PC-9 (cell line): ENCODE measurements at regions not wholly inside any gene's neighbourhood (a gene's known extent, or its start where the extent isn't known, plus 50 kb on each side); places are given as distances from the start of the nearest gene placed in this dataset.

Experiments
- BruUV-seq: library from RNA; stranded (reverse); fragments of 400-500 nt; replicated peaks from 2 replicates; lab custom pipeline; 2021; lab: Mats Ljungman, UMichigan
- CTCF ChIA-PET: fragments of 300-600 bp; sonication (Branson Sonifier 250); formaldehyde crosslinking; loops from one replicate; lab custom pipeline; 2022; ENCODE audit warnings: antibody characterized with exemption; lab: Charles Lee
- POLR2A ChIA-PET: fragments of 300-600 bp; sonication (Branson Sonifier 250); formaldehyde crosslinking; loops from one replicate; lab custom pipeline; 2022; ENCODE audit warnings: antibody characterized with exemption; ENCODE audit not compliant: unreplicated experiment; lab: Charles Lee
- DNase-seq, 2 experiments: peaks; one replicate each; pipeline versions ENCODE4 v3.0.0 to v3.0.0-alpha.2; 2015 to 2022; ENCODE audit warnings: mixed read lengths in 1 of 2
- H2AFZ ChIP-seq: fragments of 200-600 bp; sonication (generic); 2 replicates; pipeline ENCODE4 v1.8.1; 2017; ENCODE audit warnings: antibody characterized with exemption
- H3F3A ChIP-seq: fragments of 200-600 bp; sonication (generic); 2 replicates; pipeline ENCODE4 v1.8.1; 2017; ENCODE audit warnings: antibody characterized with exemption, mild to moderate bottlenecking, low read depth; ENCODE audit not compliant: insufficient read depth
- H3K27ac ChIP-seq: fragments of 200-600 bp; sonication (generic); 2 replicates; pipeline ENCODE4 v1.6.1; 2016; ENCODE audit warnings: mixed run types
- H3K27me3 ChIP-seq: fragments of 200-600 bp; sonication (generic); 2 replicates; pipeline ENCODE4 v1.6.1; 2016; ENCODE audit warnings: low read depth, mixed run types; ENCODE audit not compliant: insufficient read depth
- H3K36me3 ChIP-seq: fragments of 200-600 bp; sonication (generic); 2 replicates; pipeline ENCODE4 v1.6.1; 2016; ENCODE audit warnings: low read depth, mixed run types
- H3K4me1 ChIP-seq: fragments of 200-600 bp; sonication (generic); replicated peaks from 2 replicates; pipeline ENCODE4 v1.6.1; 2016; ENCODE audit warnings: mixed run types; ENCODE audit not compliant: insufficient read depth
- H3K4me2 ChIP-seq: fragments of 200-600 bp; sonication (generic); 2 replicates; pipeline ENCODE4 v1.6.1; 2017; ENCODE audit warnings: mixed run types
- H3K4me3 ChIP-seq: fragments of 200-600 bp; sonication (generic); 2 replicates; pipeline ENCODE4 v1.6.1; 2016; ENCODE audit warnings: mixed run types
- H3K79me2 ChIP-seq: fragments of 200-600 bp; sonication (generic); 2 replicates; pipeline ENCODE4 v1.6.1; 2017; ENCODE audit warnings: low read depth, mixed run types
- H3K9me2 ChIP-seq: fragments of 200-600 bp; sonication (generic); 2 replicates; pipeline ENCODE4 v1.8.1; 2017; ENCODE audit warnings: mild to moderate bottlenecking; ENCODE audit not compliant: insufficient read depth
- H3K9me3 ChIP-seq: fragments of 200-600 bp; sonication (generic); 2 replicates; pipeline ENCODE4 v1.8.1; 2016; ENCODE audit warnings: low read depth; ENCODE audit not compliant: insufficient read depth
- H4K20me1 ChIP-seq: fragments of 200-600 bp; sonication (generic); 2 replicates; pipeline ENCODE4 v1.8.1; 2017; ENCODE audit not compliant: insufficient read depth
- EZH2 ChIP-seq: fragments of 200-600 bp; sonication (generic); IDR thresholded peaks from 2 replicates; pipeline ENCODE4 v1.8.0; 2017; ENCODE audit warnings: antibody characterized with exemption, low read depth
- intact Hi-C: fragments of 100-400 bp; cut with micrococcal nuclease; formaldehyde crosslinking; loops from one replicate; pipeline ENCODE4 v1.10.0; 2022; ENCODE audit not compliant: unreplicated experiment
- TF ChIP-seq, protein P1 (sequence below): fragments of 200-600 bp; sonication (generic); conservative IDR thresholded peaks from 2 replicates; pipeline ENCODE4 v1.6.1; 2017; ENCODE audit warnings: mixed run types, antibody characterized with exemption, mild to moderate bottlenecking, moderate library complexity

GRCh38 chr5:165808335-165808734, 2302.9 kb downstream of the MAT2B start:
- TF ChIP-seq EZH2, result no peak
- TF ChIP-seq, protein P1, sequence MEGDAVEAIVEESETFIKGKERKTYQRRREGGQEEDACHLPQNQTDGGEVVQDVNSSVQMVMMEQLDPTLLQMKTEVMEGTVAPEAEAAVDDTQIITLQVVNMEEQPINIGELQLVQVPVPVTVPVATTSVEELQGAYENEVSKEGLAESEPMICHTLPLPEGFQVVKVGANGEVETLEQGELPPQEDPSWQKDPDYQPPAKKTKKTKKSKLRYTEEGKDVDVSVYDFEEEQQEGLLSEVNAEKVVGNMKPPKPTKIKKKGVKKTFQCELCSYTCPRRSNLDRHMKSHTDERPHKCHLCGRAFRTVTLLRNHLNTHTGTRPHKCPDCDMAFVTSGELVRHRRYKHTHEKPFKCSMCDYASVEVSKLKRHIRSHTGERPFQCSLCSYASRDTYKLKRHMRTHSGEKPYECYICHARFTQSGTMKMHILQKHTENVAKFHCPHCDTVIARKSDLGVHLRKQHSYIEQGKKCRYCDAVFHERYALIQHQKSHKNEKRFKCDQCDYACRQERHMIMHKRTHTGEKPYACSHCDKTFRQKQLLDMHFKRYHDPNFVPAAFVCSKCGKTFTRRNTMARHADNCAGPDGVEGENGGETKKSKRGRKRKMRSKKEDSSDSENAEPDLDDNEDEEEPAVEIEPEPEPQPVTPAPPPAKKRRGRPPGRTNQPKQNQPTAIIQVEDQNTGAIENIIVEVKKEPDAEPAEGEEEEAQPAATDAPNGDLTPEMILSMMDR, result no peak
- CTCF ChIA-PET, result no interaction called here

GRCh38 chr5:165809914-165810313, 2304.5 kb downstream of the MAT2B start:
- BruUV-seq, result no TSS peak
- H3K9me3 ChIP-seq, result no peaks in the 10 kb centered on the region
- DNase-seq, result no peak
- H2AFZ ChIP-seq, result no peak overlapping the region
- H3K4me3 ChIP-seq, result no peak overlapping the region
- H3K79me2 ChIP-seq, result no peaks in the 10 kb centered on the region
- no peak overlapping the region for H3K4me2 ChIP-seq
- no peaks in the 10 kb centered on the region for H3K36me3 ChIP-seq
- H3K27me3 ChIP-seq, result peaks cover 5% of the 10 kb centered on the region; the same call in 1 of the 2 replicates
- ChIA-PET POLR2A (no interaction called here), CTCF (no interaction called here)
- no peaks in the 10 kb centered on the region for H4K20me1 ChIP-seq
- TF ChIP-seq, protein P1, result no peak
- TF ChIP-seq EZH2, result no peak
- no peaks in the 10 kb centered on the region for H3K4me1 ChIP-seq
- intact Hi-C loops, result no loop called here
- no peaks in the 10 kb centered on the region for H3K9me2 ChIP-seq
- no peak overlapping the region for H3K27ac ChIP-seq
- H3F3A ChIP-seq, result no peaks in the 10 kb centered on the region

More at GRCh38 chr5:165808335-165808734, 2302.9 kb downstream of the MAT2B start:
- DNase-seq, result no peak
- H3K4me3 ChIP-seq, result no peak overlapping the region
- POLR2A ChIA-PET, result no interaction called here
- H3K9me2 ChIP-seq, result no peaks in the 10 kb centered on the region
- no peaks in the 10 kb centered on the region for H3K79me2 ChIP-seq
- no peak overlapping the region for H3K27ac ChIP-seq
- no TSS peak for BruUV-seq
- no peaks in the 10 kb centered on the region for H3K4me1 ChIP-seq
- H3K9me3 ChIP-seq, result no peaks in the 10 kb centered on the region
- no peaks in the 10 kb centered on the region for H3F3A ChIP-seq
- no peak overlapping the region for H2AFZ ChIP-seq
- intact Hi-C loops, result no loop called here
- no peak overlapping the region for H3K4me2 ChIP-seq
- H4K20me1 ChIP-seq, result no peaks in the 10 kb centered on the region
- H3K36me3 ChIP-seq, result no peaks in the 10 kb centered on the region
- peaks cover 5% of the 10 kb centered on the region; the same call in 1 of the 2 replicates for H3K27me3 ChIP-seq

- Histone ChIP-seq H2AFZ (no peak overlapping the region), H3F3A (no peaks in the 10 kb centered on the region), H3K4me1 (no peaks in the 10 kb centered on the region), H3K9me3 (no peaks in the 10 kb centered on the region), H4K20me1 (no peaks in the 10 kb centered on the region), H3K27ac (no peak overlapping the region), H3K9me2 (no peaks in the 10 kb centered on the region), H3K4me3 (no peak overlapping the region), H3K36me3 (no peaks in the 10 kb centered on the region), H3K27me3 (no peaks in the 10 kb centered on the region), H3K4me2 (no peak overlapping the region), H3K79me2 (no peaks in the 10 kb centered on the region)
- CTCF ChIA-PET, result no interaction called here
- DNase-seq, result no peak
- POLR2A ChIA-PET, result no interaction called here
- BruUV-seq, result no TSS peak
- intact Hi-C loops, result no loop called here
- TF ChIP-seq, protein P1, result no peak
- no peak for TF ChIP-seq EZH2
Measured at GRCh38 chr5:165829504-165829903, 2324.1 kb downstream of the MAT2B start.
